SK-N-SH treated with all-trans-retinoic acid at 6 μM for 48 hours (cell line): ENCODE measurements at regions not wholly inside any gene's neighbourhood (a gene's known extent, or its start where the extent isn't known, plus 50 kb on each side); places are given as distances from the start of the nearest gene placed in this dataset.

Experiments
- ATAC-seq: fragments of 200-7000 bp; cut with Tn5 transposase; 3 replicates; pipeline ENCODE4 v1.9.1; 2020; ENCODE audit warnings: mild to moderate bottlenecking, moderate library complexity
- ARNTL ChIP-seq: fragments of 450-650 bp; formaldehyde crosslinking; IDR thresholded peaks from 2 replicates; pipeline ENCODE4 v1.5.0; 2020; ENCODE audit warnings: low read depth, mild to moderate bottlenecking, moderate library complexity, borderline replicate concordance
- BACH2 ChIP-seq: fragments of 250-450 bp; sonication (Bioruptor Pico); IDR thresholded peaks from 2 replicates; pipeline ENCODE4 v1.9.0; 2021; ENCODE audit warnings: mild to moderate bottlenecking, borderline replicate concordance
- CREB5 ChIP-seq: fragments of 250-450 bp; sonication (Bioruptor Pico); IDR thresholded peaks from 2 replicates; pipeline ENCODE4 v1.5.1; 2020; ENCODE audit warnings: low read depth, mild to moderate bottlenecking, moderate library complexity
- CSDC2 ChIP-seq: fragments of 250-450 bp; sonication (Bioruptor Pico); IDR thresholded peaks from 2 replicates; pipeline ENCODE4 v1.5.0; 2020; ENCODE audit warnings: mild to moderate bottlenecking, moderate library complexity
- GLIS3 ChIP-seq: fragments of 250-450 bp; sonication (Bioruptor Pico); IDR thresholded peaks from 2 replicates; pipeline ENCODE4 v1.5.0; 2020; ENCODE audit warnings: mild to moderate bottlenecking, moderate library complexity
- ISL1 ChIP-seq: fragments of 250-450 bp; sonication (Bioruptor Pico); IDR thresholded peaks from 2 replicates; pipeline ENCODE4 v2.1.2; 2022; ENCODE audit warnings: mild to moderate bottlenecking, moderate library complexity
- OSR1 ChIP-seq: fragments of 250-450 bp; sonication (Bioruptor Pico); IDR thresholded peaks from 2 replicates; pipeline ENCODE4 v1.8.0; 2022; ENCODE audit warnings: moderate library complexity, mild to moderate bottlenecking, inconsistent platforms
- PATZ1 ChIP-seq: fragments of 250-450 bp; sonication (Bioruptor Pico); IDR thresholded peaks from 2 replicates; pipeline ENCODE4 v1.8.0; 2020; ENCODE audit warnings: mild to moderate bottlenecking, moderate library complexity, borderline replicate concordance
- RARB ChIP-seq: fragments of 250-450 bp; sonication (Bioruptor Pico); IDR thresholded peaks from 2 replicates; pipeline ENCODE4 v1.8.0; 2021; ENCODE audit warnings: mild to moderate bottlenecking, moderate library complexity
- TOX ChIP-seq: fragments of 250-450 bp; sonication (Bioruptor Pico); IDR thresholded peaks from 2 replicates; pipeline ENCODE4 v1.8.0; 2021; ENCODE audit warnings: mild to moderate bottlenecking, moderate library complexity, borderline replicate concordance
- TSHZ2 ChIP-seq: fragments of 250-450 bp; sonication (Bioruptor Pico); IDR thresholded peaks from 2 replicates; pipeline ENCODE4 v1.5.0; 2020; ENCODE audit warnings: mild to moderate bottlenecking, moderate library complexity
- ZC3H10 ChIP-seq: fragments of 250-450 bp; sonication (Bioruptor Pico); IDR thresholded peaks from 2 replicates; pipeline ENCODE4 v1.5.1; 2021; ENCODE audit warnings: mild to moderate bottlenecking, moderate library complexity
- ZFP30 ChIP-seq: fragments of 450-650 bp; formaldehyde crosslinking; IDR thresholded peaks from 2 replicates; pipeline ENCODE4 v1.5.0; 2022; ENCODE audit warnings: mild to moderate bottlenecking, moderate library complexity
- ZNF565 ChIP-seq: fragments of 450-650 bp; formaldehyde crosslinking; conservative IDR thresholded peaks from 2 replicates; pipeline ENCODE4 v1.5.0; 2020; ENCODE audit warnings: low read depth, mild to moderate bottlenecking, moderate library complexity
- ZNF70 ChIP-seq: fragments of 450-650 bp; formaldehyde crosslinking; IDR thresholded peaks from 2 replicates; pipeline ENCODE4 v1.5.0; 2020; ENCODE audit warnings: mild to moderate bottlenecking, moderate library complexity
- ZNF8 ChIP-seq: fragments of 450-650 bp; formaldehyde crosslinking; IDR thresholded peaks from 2 replicates; pipeline ENCODE4 v1.5.0; 2020; ENCODE audit warnings: mild to moderate bottlenecking, moderate library complexity
- TF ChIP-seq, protein P1 (sequence below): fragments of 250-450 bp; sonication (Bioruptor Pico); IDR thresholded peaks from 2 replicates; pipeline ENCODE4 v1.8.0; 2021; ENCODE audit warnings: low read depth, mild to moderate bottlenecking, moderate library complexity, borderline replicate concordance

GRCh38 chr2:53252115-53252514 lies 515.5 kb upstream of the CHAC2 start:
- no peak for ATAC-seq
- TF ChIP-seq PATZ1 (CRISPR knock-in tag) = no peak
- TF ChIP-seq TSHZ2 (CRISPR knock-in tag) = no peak
- TF ChIP-seq CSDC2 (CRISPR knock-in tag) = no peak
- no peak for TF ChIP-seq ZC3H10
- TF ChIP-seq ISL1 (CRISPR knock-in tag) = no peak
- TF ChIP-seq RARB (CRISPR knock-in tag) = no peak
- TF ChIP-seq GLIS3 = no peak
- TF ChIP-seq ZNF565 (CRISPR knock-in tag) = no peak

DNA sequence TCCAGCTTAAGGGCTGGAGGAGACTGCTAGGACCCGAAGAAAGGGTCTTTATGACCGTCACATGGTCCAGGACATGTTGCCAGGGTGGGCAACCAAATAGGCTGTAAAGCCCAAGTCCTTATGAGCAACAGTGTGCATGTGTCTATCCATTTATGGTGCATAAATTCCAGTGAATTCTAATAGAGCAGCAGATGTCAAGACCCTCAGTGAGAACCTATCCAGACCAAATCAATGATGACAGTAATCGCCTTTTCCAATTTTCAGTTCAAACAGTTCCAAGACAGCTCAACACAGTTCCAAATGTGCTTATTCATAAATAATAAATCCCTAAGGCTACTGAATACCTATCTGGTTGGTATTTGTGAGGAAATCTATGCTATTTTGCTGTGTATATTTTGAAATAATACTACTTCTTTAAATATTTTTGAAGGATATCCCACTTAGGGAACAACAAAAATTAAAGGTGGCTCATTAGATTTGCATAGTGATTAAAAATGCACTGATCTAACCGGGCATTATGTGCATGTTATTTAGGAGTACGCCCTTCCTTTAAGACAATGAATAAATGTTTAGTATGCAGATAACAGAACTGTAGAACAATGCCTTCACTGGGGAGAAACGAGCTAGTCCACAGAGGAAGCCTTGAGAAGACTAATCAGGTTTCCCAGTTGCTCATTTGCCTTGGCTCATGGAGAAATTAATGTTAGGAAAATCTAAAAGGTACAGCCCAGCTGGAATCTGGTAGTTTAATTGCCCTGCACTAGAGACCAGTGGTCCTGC lies 519.5 kb upstream of the CHAC2 start:
- TF ChIP-seq ZFP30 (CRISPR knock-in tag) (no peak), BACH2 (CRISPR knock-in tag) (no peak), ZNF70 (CRISPR knock-in tag) (no peak), ZNF8 (CRISPR knock-in tag) (no peak), ZC3H10 (no peak), TOX (no peak), TSHZ2 (CRISPR knock-in tag) (no peak)
- no peak for ATAC-seq

DNA sequence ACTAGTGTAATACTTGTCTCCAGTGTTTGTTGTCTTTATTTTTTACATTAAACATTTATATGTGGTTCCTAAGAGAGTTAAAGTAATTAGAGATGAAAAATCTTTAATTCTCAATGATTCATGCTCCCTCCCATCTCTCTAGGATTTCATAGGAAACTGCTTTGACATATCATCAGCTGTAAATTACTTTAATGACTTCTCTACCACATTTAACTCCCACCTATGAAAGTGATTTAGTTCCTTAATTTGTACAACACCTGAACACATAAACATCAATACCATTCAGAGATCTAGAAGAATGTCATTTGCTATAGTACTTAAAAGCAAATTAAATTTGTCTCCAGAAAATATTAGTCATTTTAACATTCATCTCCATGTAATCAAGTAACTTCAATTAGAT lies 524.2 kb upstream of the CHAC2 start:
- ATAC-seq = no peak
- TF ChIP-seq ARNTL (CRISPR knock-in tag) = no peak
- no peak for TF ChIP-seq CREB5 (CRISPR knock-in tag)
- TF ChIP-seq ZNF565 (CRISPR knock-in tag) = no peak
- TF ChIP-seq TOX = no peak
- no peak for TF ChIP-seq CSDC2 (CRISPR knock-in tag)
- no peak for TF ChIP-seq ZNF8 (CRISPR knock-in tag)
- no peak for TF ChIP-seq ISL1 (CRISPR knock-in tag)
- no peak for TF ChIP-seq BACH2 (CRISPR knock-in tag)
- TF ChIP-seq, protein P1, sequence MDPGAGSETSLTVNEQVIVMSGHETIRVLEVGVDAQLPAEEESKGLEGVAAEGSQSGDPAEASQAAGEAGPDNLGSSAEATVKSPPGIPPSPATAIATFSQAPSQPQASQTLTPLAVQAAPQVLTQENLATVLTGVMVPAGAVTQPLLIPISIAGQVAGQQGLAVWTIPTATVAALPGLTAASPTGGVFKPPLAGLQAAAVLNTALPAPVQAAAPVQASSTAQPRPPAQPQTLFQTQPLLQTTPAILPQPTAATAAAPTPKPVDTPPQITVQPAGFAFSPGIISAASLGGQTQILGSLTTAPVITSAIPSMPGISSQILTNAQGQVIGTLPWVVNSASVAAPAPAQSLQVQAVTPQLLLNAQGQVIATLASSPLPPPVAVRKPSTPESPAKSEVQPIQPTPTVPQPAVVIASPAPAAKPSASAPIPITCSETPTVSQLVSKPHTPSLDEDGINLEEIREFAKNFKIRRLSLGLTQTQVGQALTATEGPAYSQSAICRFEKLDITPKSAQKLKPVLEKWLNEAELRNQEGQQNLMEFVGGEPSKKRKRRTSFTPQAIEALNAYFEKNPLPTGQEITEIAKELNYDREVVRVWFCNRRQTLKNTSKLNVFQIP (CRISPR knock-in tag) = no peak
- no peak for TF ChIP-seq GLIS3

- no peak for TF ChIP-seq ZNF565 (CRISPR knock-in tag)
- no peak for TF ChIP-seq OSR1
- TF ChIP-seq, all 23 proteins: peak for 0
- no peak for ATAC-seq
Measured at GRCh38 chr2:53242090-53242489, 525.5 kb upstream of the CHAC2 start.
